Right atrium auricular region (tissue), 2 donors: ENCODE measurements at regions not wholly inside any gene's neighbourhood (a gene's known extent, or its start where the extent isn't known, plus 50 kb on each side); places are given as distances from the start of the nearest gene placed in this dataset.

Experiments
- DNase-seq: peaks from one replicate; pipeline ENCODE4 v3.0.0-alpha.2; 2019; ENCODE audit warnings: low spot score
- H3K27ac ChIP-seq, 2 donors: fragments of 200-600 bp; sonication (generic); 1 replicate in 1 of 2; 2 replicates in 1 of 2; pipeline ENCODE4 v1.5.1; 2016 to 2019
- H3K27me3 ChIP-seq, 2 donors: fragments of 200-600 bp; sonication (generic); one replicate each; pipeline versions ENCODE4 v1.5.1 to v1.6.0; 2017 to 2019
- H3K36me3 ChIP-seq: fragments of 200-600 bp; sonication (generic); one replicate; pipeline ENCODE4 v1.5.1; 2016
- H3K4me1 ChIP-seq, 2 donors: fragments of 200-600 bp; sonication (generic); one replicate each; pipeline versions ENCODE4 v1.5.1 to v1.6.0; 2017 to 2019
- H3K4me3 ChIP-seq, 2 donors: fragments of 200-600 bp; sonication (generic); 1 replicate in 1 of 2; 2 replicates in 1 of 2; pipeline ENCODE4 v1.5.1; 2017 to 2019; ENCODE audit warnings: mild to moderate bottlenecking in 1 of 2, moderate library complexity in 1 of 2
- H3K9me3 ChIP-seq, 2 donors: fragments of 200-600 bp; sonication (generic); one replicate each; pipeline ENCODE4 v1.5.1; 2019
- TF ChIP-seq, protein P1 (sequence below), 2 donors: fragments of 200-600 bp; sonication (generic); IDR thresholded peaks; one replicate each; pipeline ENCODE4 v1.5.1; 2019; ENCODE audit warnings: antibody characterized with exemption in 2 of 2

DNA sequence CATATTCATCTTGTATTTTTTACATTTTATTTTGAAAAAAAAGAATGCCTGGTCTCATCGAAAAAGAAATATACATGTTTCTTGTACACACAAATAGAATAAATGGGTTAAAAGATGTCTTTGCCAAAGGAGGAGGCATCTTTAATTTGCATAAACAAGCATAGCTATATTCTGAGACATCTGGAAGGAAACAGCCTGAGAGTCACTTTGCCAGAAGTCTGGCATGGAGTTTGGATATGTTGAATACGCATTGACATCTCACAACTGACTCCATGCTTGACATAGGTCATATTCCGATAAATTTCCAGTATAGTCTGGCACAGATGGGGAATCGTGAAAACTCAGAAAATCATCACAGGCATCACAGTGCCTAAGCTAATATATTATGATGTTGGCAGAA lies 1317.5 kb upstream of the CELF4 start:
- Histone ChIP-seq H3K27me3 (no peaks in the 10 kb centered on the region), H3K36me3 (no peaks in the 10 kb centered on the region), H3K27ac (no peak overlapping the region), H3K9me3 (no peaks in the 10 kb centered on the region), H3K4me1 (no peaks in the 10 kb centered on the region), H3K4me3 (no peak overlapping the region)
- TF ChIP-seq, protein P1, sequence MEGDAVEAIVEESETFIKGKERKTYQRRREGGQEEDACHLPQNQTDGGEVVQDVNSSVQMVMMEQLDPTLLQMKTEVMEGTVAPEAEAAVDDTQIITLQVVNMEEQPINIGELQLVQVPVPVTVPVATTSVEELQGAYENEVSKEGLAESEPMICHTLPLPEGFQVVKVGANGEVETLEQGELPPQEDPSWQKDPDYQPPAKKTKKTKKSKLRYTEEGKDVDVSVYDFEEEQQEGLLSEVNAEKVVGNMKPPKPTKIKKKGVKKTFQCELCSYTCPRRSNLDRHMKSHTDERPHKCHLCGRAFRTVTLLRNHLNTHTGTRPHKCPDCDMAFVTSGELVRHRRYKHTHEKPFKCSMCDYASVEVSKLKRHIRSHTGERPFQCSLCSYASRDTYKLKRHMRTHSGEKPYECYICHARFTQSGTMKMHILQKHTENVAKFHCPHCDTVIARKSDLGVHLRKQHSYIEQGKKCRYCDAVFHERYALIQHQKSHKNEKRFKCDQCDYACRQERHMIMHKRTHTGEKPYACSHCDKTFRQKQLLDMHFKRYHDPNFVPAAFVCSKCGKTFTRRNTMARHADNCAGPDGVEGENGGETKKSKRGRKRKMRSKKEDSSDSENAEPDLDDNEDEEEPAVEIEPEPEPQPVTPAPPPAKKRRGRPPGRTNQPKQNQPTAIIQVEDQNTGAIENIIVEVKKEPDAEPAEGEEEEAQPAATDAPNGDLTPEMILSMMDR (IDR thresholded peaks at IDR 0.05): no peak
- DNase-seq: no peak

DNA sequence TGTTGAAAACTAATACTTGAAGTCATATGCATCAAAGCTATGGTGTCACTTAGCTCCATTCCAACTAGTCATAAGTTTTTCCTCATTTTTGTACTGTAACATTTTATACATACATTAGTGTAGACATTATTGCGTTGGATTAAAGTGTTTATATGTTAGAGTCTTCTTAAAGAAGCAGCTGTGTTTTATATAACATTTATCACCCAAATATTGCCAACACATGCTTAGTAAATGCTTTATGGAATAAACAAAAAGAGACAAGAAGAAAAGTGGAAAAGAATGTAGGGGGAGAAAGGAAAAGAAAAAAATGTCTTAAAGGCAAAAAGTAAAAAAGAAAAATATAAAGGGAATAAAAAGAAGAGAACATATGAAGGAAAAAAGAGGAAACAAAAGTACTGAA lies 1314.3 kb upstream of the CELF4 start:
- Histone ChIP-seq H3K27ac (no peak overlapping the region), H3K4me3 (no peak overlapping the region), H3K4me1 (no peaks in the 10 kb centered on the region), H3K9me3 (no peaks in the 10 kb centered on the region), H3K36me3 (no peaks in the 10 kb centered on the region), H3K27me3 (no peaks in the 10 kb centered on the region)
- TF ChIP-seq, protein P1 (IDR thresholded peaks at IDR 0.05): no peak
- DNase-seq: no peak

DNA sequence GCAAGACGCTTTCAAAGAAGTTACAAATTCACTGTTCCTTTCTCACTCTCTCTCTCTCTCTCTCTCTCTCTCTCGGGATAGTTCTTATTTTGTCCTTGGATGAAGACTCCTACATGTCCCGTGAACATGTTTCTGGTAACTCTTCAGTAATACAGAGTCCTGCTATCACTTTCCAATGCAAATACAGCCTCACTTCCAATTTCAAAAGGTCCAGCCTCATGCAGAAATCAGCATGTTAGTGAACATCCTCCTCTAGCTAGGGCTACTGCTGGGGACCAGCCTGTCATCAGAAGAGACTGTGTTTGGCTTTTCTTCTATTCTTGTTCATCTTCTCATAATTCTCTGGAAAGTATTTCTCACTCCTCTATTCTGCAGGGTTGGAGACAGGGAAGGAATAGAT lies 1306.7 kb upstream of the CELF4 start:
- Histone ChIP-seq H3K9me3 (no peaks in the 10 kb centered on the region), H3K27me3 (no peaks in the 10 kb centered on the region)

DNA sequence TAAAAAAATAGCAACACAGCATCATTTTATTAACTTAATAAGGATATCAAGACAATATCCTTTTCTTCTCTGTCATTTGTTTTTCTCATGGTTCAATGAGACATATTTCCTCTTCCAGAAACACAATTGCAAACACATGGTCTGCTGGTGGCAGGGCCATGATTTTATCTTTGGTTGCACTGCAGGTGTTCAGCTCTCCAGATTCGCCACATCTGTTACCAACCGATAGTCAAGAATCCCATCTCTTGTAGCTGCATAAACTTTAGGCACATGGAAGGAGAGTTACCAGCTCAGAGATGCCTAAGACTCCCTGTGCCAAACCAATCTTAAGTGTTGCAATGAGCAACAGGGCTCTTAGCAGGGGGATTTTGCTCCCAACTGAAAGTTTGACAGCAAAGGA lies 1303.2 kb upstream of the CELF4 start:
- DNase-seq: no peak
- Histone ChIP-seq H3K9me3 (no peaks in the 10 kb centered on the region), H3K27me3 (no peaks in the 10 kb centered on the region), H3K4me3 (no peak overlapping the region), H3K27ac (no peak overlapping the region), H3K36me3 (no peaks in the 10 kb centered on the region), H3K4me1 (no peaks in the 10 kb centered on the region)
- TF ChIP-seq, protein P1 (IDR thresholded peaks at IDR 0.05): no peak

More for the DNA sequence above, 1306.7 kb upstream of the CELF4 start:
- DNase-seq: no peak
- Histone ChIP-seq H3K4me1 (no peaks in the 10 kb centered on the region), H3K4me3 (no peak overlapping the region), H3K27ac (no peak overlapping the region), H3K36me3 (no peaks in the 10 kb centered on the region)
- TF ChIP-seq, protein P1 (IDR thresholded peaks at IDR 0.05): no peak

DNA sequence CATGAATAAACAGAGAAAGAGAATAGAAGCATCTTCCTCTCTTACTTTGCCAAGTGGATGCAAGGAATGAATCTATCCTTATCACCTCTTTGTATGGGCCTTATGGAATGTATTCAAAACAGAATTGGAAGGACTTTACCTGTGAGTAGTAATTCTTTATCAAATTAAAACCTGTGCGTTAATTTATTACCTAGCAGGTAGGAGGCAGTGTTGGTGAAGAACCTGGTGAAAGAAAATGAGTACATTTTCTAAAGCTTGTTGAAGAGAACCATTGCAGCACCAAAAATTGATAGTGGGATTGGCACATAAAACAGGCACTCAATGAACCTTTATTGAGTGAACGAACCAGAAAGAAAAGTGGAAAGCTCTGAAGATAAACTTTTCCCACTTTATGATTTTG lies 1302.1 kb upstream of the CELF4 start:
- Histone ChIP-seq H3K36me3 (no peaks in the 10 kb centered on the region), H3K27me3 (no peaks in the 10 kb centered on the region), H3K9me3 (no peaks in the 10 kb centered on the region), H3K27ac (no peak overlapping the region), H3K4me3 (no peak overlapping the region), H3K4me1 (no peaks in the 10 kb centered on the region)
- TF ChIP-seq, protein P1 (IDR thresholded peaks at IDR 0.05): no peak
- DNase-seq: no peak

DNA sequence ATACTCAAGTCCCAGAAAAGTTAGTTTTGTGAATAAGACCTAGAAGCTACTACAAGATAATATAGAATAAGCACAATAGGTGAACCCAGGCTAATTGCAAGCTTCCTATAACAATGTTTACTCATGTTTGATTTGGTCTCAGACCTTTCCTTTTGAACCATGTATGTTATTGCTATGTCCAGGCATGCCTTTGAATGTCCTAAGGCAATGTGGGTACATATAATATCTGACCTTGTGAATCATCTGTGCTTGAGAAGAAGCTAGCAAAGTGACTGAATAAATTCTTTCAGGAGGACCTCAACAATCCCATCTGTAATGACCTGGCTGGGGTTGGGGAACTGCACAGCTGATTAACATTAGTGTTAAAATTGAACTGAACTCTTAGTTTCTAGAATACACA lies 1285.9 kb upstream of the CELF4 start:
- TF ChIP-seq, protein P1 (IDR thresholded peaks at IDR 0.05): no peak

More for the DNA sequence above, 1285.9 kb upstream of the CELF4 start:
- H3K4me3 ChIP-seq: no peak overlapping the region
- no peaks in the 10 kb centered on the region for H3K4me1 ChIP-seq
- H3K27me3 ChIP-seq: no peaks in the 10 kb centered on the region
- DNase-seq: no peak
- no peaks in the 10 kb centered on the region for H3K36me3 ChIP-seq
- no peak overlapping the region for H3K27ac ChIP-seq
- peaks cover 0 to 9% of the 10 kb centered on the region in 2 donors for H3K9me3 ChIP-seq
